ENCODE measurements at regions not wholly inside any gene's neighbourhood (a gene's known extent, or its start where the extent isn't known, plus 50 kb on each side); places are given as distances from the start of the nearest gene placed in this dataset.
"Not testable (repeated sequence)": the region's sequence is repeated elsewhere in the genome, so short reads cannot be mapped to it uniquely, and the experiment has no call there.

DNA sequence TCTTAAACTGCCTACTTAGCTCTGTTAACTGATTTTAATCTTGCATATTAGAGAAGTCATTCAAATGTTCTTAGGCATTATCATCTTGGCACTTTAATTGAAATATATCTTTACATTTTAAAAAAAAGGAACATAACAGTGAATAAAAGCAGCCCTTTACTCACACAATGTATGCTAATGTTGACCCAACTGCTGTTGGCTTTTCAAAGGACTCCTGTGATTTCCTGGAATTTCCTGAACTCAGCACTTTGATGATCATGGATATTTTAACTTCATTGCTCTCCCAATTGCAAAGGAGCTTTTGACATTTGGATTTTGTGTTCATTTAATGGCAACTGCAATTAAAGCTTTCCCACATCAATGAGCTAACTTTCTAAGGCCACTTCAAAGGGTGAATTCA, 1230.3 kb downstream of the DIAPH3 start:
- no peak for DNase-seq

DNA sequence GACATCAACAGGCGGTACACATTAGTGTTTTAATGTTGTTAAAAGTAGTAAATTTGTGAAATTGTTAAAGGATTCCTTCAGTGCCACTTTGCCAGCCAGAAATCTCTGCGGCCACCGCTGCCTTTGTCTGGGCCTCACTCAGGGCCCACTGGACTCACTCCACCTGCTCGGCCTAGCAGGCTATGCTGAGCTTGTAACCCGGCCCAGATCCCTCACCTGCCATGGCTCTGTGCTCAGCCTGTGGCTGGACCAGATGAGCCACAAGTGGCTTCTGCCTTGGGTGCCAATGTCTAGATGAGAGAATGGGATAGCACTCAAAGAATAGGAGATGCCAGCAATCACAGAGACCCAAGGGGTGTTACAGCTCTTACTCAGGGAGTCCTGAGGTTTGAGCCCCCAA, 1228.0 kb downstream of the DIAPH3 start:
- DNase-seq: no peak

DNA sequence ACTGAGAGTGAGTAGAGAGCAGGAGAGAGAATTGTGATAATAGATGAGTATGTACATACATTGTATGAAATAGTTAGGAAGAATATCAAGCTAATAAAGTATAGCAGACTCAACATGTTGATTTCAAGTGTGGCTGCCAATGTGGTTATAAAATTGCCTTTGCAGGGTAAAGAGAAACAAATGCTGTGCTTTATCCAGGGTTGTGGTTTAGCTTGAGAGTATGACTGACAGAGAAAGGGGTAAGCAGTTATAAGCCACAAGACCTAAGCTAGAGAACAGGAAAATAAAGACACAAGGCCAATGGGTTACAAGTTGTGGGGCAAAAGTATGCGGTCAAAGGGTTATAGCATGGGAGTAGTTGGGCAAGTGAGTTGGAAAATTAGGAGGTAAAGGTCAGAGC, 1217.5 kb downstream of the DIAPH3 start:
- no peak for DNase-seq

DNA sequence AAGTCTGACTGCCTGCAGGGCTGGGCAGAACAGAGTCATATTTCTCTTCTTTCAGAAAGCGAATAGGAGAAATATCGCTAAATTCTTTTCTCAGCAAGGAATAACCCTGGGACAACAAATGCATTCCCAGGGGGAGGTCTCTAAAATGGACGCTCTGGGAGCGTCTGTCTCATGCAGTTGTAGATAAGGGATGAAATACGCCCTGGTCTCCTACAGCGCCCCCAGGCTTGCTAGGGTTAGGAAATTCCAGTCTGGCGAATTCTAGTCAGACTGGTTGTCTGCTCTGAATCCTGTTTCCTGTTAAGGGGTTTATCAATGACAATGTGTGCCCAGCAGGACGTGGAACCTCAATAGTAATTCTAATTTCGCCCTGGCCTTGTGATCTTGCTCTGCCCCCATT, 1214.1 kb downstream of the DIAPH3 start:
- DNase-seq: no peak

DNA sequence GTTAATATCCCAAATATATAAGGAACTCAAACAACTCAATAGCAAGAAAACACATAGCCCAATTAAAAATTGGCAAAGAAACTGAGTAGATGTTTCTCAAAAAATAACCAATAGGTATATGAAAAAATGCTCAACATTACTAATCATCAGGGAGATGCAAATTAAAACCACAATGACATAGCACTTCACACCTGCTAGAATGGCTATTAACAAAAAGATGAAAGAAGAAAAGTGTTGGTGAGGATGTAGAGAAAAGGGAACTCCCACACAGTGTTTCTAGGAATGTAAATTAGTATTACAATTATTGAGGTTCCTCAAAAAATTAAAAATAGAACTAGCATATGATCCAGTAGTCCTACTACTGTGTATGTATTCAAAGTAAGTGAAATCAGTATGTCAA, 1212.8 kb downstream of the DIAPH3 start:
- DNase-seq: no peak

DNA sequence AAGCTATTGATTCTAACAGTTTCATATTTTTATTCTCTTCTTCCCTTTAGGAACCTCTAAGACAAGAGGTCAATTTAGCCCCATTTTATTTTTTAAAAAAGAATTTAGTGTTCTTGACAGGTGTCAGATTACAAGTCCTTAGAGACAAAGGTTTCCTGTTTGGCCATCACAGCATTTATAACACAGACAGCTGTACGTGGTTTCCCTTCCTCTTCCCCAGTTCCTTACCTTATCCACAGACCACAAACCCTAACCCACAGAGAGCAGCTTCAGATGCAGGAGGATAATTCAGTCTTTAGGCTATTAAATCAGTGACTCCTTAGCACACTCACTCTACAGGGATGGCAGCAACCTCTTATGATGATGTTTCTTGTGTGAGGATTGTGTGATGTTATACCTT, 1210.1 kb downstream of the DIAPH3 start:
- DNase-seq: no peak

DNA sequence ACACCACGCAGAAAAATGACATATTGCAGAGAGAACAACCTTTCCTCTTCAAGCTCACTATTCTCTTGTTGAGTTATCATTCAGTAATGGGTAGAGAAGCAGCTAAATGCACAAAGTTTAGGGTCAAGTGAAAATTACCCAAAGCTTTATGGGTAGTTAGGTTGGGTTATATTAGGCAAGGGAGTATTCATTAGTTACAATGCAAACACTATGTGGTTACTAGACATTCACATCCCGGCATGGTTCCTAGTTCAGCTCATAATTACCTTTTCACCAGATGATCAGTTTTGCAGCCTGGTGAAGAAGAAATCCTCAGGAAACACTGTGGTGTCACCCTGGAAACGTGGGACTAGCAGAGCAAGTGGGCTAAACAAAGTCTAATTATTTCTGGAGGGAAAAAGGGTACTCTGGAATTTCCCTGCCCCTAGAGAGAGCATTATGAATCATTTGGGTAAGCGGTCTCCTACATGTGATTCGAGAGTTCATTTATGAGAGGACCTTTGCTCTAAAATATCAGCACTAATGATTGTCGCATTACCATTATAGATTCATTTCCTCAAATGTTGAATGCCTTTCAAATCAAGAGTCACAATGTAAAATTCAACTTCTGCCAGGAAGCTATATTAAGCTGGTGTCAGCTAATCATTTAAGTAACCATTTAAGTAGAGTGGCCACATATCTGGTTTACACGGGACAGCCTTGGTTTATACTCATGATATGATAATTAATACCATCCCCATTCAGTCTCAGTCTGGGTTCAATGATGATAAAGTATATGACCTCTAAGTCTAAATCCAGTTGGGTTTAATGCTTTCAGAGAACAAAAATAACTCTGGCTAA, 1208.0 kb downstream of the DIAPH3 start:
- DNase-seq: no peak

DNA sequence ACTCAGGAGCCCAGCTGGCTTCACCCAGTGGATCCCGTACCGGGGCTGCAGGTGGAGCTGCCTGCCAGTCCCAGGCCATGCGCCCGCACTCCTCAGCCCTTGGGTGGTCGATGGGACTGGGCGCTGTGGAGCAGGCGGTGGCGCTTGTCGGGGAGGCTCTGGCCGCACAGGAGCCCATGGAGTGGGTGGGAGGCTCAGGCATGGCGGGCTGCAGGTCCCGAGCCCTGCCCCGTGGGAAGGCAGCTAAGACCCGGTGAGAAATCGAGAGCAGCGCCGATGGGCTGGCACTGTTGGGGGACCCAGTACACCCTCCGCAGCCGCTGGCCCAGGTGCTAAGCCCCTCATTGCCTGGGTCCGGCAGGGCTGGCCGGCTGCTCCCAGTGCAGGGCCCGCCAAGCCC, 1205.6 kb downstream of the DIAPH3 start:
- not testable (repeated sequence) for DNase-seq

DNA sequence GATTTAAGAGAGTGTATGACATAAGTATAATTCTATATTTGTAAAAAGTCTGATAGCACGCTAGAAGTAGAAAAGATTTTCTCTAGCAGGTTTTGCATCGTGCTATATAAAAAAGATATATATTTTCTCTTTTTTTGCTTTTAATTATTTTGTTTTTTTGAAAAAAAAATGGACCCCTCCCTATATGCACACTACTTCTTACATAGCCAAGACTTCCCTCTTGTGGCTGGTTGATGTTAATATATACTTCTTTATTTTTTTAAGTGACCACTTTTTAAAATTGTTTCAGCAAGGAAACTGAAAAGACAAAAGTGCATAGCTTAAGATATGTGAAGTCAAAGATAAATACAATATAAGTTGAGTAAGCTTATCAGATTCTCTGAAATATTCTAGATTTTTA, 1202.8 kb downstream of the DIAPH3 start:
- DNase-seq: no peak

DNA sequence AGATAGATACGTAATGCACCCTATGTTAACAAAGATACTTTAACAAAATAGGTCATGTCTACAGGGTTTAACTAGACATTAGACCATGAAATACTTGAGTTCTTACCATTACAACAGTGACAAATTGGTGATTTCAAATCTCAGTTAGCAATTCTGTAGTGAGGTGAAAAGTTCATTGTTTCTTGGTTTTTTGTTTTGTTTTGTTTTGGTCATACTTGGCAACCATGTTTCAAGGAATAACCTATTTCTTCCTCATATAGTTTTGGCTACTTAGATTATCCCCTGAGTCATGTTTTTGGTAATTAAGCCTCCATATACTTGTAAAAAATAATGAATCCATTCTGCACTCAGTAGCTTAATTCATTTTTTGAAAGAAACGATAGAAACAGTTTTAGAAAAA, 1200.4 kb downstream of the DIAPH3 start:
- no peak for DNase-seq

DNA sequence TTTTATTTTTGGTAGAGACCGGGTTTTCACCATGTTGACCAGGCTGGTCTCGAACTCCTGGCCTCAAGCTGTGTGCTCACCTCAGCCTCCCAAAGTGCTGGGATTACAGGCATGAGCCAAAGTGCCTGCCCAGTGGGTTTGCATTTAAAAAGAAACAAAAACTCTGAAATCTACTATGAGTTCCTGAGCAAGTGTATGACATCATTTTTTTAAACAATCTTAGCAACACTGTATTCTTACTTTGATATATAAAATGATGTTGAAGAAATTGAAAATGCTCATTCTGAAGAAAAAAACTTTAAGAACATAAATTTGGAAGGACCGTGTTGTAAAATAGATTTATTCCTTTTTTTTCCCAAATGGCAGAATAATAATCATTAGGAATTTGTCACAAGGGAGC, 1199.7 kb downstream of the DIAPH3 start:
- no peak for DNase-seq

DNA sequence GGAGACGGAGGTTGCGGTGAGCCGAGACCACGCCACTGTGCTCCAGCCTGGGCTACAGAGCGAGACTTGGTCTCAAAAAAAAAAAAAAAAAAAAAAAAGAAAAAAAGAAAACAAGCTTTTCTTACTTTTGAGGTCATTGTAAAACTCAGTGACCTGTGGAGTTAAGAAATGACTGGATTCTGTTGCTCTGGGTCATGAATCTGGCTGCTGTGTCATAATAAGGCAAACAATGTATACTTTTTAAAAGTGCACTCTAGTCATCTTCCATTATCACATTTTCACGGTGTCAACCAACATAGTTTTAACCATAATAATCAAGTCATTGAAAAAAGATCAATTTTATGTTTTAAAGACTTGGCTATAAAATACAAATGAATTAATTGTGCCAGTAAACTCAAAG, 1186.6 kb downstream of the DIAPH3 start:
- no peak for DNase-seq

DNA sequence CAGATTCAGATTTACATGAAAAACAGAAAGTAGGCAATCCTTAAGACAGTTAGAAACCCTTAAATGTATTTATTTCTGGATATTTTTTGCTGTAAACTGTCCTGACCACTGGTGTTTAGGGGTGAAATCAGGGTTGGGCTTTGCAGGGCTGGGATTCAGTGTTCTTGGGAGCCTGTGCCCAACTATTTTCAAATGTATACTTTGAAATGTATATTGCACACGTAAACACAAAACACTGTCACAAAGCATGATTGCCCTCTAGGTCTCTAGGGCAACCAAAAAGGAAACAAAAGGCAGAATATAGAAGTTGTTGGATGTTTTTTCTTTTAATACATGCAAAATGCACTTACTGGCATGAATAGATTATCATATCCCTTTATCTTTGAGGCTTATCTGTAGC, 1185.4 kb downstream of the DIAPH3 start:
- DNase-seq: no peak

DNA sequence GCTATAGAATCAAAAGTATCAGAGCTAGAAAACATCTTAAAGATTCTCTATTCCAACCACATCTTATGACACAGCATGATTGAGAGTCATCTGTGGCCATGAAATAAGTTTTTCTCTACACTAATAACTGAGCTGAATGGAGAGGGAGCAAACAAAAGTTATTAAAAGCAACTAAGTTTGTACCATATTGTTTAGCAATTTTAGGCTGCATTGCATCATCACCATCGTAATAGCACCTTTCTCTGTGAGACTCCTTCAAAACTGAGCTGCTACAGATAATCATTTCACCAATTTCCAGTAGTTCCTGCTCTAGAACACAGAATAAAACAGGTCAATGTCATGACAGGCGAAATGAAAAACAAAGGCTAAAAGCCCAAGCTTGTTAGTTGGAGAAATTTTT, 1183.9 kb downstream of the DIAPH3 start:
- DNase-seq: no peak

DNA sequence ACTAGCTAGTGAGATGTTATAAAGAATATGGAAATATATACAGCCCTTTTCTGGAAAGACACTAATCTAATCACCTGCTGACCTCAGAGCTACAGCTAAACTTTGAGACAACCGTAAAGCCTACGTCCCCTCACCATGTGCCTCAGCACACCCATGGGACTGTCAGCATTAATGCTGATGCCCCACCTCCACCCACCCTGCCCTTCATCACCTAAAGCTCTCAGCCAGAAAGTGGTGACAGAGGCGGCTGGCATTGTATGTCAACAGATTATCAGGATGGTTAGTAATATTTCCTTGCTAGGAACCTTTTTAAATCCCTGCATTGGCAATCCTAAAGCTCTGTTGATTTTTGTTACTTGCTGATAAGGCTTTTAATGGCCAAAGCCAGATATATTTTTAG, 1177.9 kb downstream of the DIAPH3 start:
- no peak for DNase-seq

DNA sequence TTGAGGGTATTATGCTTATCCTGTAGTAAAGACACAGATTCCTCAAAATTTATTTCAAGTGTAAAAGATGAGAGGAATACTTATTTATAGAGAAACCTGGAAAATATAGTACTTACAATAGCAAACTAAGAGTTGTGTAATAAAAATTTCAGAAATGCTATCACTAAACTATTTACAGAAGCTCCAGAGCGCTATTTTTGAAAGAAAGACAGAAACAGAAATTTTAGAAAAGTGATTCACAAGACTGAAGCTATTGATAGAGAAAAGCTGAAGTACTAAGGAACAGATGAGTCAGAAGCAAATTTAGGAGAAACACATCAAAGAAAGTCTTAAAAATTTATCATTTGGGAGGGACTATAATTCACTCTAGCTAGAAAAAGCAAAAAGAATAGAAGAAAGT, 1174.2 kb downstream of the DIAPH3 start:
- no peak for DNase-seq

DNA sequence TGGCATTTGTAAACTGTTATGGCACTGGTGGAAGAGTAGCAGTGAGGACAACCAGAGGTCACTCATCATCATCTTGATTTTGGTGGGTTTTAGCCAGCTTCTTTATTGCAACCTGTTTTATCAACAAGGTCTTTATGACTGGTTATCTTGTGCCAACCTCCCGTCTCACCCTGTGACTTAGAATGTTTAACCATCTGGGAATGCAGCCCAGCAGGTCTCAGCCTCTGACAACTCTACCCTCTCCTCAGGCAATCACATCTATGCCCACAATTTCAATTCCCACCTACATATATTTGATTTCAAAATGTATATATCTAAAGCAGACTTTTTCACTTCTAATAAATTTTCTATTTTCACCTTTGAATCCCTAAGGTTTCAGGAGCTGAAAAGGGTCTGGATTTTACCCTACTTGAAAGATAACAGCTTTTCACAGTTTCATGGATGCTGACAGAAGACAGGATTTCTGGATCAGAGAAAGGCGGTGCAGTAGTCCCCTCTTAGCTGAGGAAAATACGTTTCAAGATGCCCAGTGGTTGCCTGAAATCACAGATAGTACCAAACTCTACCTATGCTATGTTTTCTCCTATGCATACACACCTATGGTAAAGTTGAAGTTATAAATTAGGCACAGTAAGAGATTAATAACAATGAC, 1171.8 kb downstream of the DIAPH3 start:
- DNase-seq: no peak

DNA sequence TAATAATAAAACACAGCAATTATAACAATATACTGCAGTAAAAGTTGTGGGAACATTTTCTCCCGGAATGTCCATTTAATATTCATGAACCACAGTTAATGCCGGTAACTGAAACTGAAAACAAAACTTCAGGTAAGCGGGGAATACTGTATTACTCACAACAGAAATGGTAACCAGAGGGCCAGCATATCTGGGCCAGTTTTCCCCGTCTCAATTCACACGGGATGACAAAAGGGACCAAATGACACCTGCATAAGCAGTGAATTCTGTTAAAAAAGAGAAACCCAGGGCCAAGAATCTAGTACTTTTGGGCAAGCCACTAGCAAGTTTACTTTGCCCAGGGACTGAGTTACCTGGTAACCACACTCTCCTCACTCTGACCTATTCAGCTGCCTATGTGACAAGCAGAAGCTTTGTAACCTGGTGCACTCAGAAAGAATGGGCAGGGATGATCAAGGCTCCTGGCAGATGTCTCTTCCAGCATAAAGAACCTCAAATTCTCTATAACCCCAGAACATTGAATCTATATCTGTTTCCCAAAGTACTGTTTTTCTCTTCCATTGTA, 1171.2 kb downstream of the DIAPH3 start:
- DNase-seq: no peak

DNA sequence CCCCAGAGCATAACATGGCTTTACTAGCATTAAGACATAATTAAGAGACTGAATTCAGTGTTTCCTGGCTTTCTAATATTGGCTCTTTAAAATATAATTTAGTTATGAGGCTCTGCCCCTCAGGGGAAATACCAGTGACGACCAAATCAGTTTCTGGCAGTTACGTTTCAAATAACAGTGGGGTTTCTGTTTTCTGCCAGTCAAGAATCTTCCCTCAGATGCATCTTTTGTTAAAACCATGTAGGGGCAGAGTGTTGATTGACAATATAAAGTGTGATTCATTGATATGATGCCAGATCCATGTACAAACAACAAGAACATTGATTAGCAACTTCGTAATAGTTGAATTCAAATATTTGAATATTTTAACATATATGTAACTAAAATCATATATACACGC, 1169.7 kb downstream of the DIAPH3 start:
- no peak for DNase-seq

DNA sequence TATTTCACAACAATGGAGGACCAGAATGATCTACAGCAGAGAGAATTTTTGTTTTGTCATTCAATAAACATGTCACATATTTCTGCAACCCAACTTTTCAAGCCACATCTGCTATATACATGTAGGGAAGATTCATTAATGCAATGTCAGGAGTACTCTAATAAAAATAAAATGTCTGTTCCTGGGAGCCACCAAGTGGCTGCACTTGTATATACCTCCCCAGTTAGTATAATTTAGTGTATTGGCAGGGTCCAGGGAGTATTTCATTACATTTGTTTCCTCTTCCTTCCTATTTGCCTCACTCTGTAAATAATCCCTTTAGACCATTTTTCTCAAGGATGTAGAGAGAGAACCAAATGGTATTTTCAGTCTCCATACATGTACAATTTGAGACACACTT, 1169.0 kb downstream of the DIAPH3 start:
- DNase-seq: no peak

DNA sequence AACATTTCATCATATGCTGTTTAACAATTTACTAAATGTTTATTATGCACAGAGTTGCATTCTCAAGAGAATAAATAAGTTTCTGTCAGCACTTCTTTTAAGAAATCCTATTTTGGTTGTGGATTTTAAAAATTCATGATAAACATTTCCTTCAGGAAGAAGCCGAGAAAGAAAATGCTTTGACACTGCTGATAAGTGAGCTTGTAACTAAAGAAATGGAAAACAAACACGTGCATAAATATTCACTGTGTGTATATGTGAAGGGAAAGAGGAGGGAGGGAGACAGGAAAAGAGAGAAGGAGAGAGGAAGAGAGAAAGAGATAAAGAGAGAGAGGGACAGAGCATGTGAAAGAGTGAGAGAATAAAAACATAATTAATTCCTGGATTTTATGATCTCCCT, 1165.0 kb downstream of the DIAPH3 start:
- no peak for DNase-seq

DNA sequence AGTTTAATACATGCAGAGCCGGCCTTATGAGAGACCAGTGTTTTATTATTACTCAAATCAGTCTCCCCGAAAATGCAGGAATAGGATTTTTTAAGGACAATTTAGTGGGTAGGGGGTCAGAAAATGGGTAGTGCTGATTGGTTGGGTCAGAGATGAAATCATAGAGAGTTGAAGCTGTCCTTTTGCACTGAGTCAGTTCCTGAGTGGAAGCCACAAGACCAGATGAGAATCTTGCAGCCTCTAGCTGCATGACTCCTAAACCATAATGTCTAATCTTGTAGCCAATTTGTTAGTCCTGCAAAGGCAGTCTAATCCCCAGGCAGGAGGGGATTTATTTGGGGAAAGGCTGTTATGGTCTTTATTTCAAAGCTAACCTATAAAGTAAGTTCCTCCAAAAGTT, 1163.9 kb downstream of the DIAPH3 start:
- no peak for DNase-seq

DNA sequence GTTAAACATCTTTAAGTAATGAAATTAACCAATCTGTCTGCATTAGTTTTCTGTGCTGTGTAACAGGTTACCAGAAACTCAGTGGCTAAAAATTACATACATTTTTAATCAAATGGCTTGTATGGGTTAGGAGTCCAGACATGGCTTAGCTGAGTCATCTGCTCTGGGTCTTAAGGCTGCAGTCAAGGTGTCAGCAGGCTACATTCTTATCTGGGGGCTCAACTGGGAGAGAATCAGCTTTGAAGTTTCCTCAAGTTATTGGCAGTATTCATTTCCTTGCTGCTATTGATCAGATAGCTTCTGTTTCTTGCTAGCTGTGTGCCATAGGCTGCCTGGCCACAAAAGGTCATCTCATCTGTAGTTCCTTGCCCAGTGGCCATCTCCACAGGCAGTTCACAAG, 1163.0 kb downstream of the DIAPH3 start:
- DNase-seq: no peak

DNA sequence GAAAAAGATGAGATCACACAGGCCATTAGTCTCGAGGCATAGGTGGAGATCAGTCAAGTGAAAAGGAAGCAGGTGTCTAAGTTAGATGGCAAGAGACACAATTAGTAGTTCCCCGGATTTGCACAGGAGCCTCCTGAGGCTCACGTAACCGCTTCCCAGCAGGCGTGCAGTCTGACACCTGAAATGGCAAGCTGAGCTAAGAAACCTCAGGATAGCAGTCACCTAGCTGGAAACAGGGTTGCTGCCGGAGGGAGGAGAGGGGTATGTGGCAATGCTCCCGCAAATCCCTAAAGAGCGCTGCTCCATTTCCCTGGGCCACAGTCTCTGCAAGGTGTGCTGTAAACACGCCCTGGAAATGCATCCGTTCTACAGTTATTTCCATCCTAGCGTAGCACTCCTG, 1151.0 kb downstream of the DIAPH3 start:
- DNase-seq: no peak

DNA sequence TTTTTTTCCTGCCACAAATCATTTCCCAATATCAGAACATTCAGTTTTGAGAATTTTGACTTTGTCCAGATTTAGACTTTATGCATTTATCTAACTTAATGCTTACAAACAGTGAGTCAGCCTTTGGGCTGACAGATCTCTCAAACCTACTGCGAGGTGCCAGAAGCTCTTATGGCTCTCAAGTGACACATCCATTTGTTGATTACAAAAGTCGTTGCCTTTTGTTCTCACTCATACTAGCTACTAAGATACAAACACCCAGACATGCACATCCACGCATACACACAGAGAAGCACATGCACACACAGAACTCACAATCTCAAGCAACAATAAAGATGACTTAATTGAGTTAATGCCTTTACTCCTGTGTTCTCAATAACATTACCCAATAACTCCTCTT, 1147.5 kb downstream of the DIAPH3 start:
- DNase-seq: no peak

Measured in CD4-positive, alpha-beta T cell treated with Interleukin-10 for 1 hour (primary cell).